Activated CD4-positive, CD25-positive, alpha-beta regulatory T cell treated with anti-CD3 and anti-CD28 coated beads, Interleukin-2, amount 50 U/mL, for 24 hours (primary cell): ENCODE measurements at regions not wholly inside any gene's neighbourhood (a gene's known extent, or its start where the extent isn't known, plus 50 kb on each side); places are given as distances from the start of the nearest gene placed in this dataset.

Experiments
- ATAC-seq, 2 donors: fragments of 150-1000 bp; cut with Tn5 transposase; one replicate each; pipeline ENCODE4 v1.10.0; 2021; ENCODE audit warnings: mild to moderate bottlenecking in 1 of 2, moderate library complexity in 1 of 2

DNA sequence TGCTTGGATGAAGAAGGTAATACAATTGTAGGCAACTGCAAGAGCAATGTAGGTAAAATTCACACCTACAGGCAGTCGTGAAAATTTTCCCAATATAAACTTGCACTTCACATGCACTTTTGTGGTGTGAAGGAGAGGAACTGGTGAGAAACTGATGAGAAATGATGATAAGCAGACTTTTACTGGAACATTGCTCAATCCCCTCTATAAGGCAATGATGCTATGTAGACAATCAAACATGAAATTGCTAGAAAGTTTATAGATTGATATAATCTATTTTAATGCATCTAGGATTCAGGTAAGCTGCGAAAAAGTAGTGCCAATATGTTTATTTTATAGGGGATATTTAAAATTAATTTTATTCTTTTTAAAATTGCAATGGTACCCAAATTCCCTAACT, 802.2 kb downstream of the KCNT2 start:
- ATAC-seq, result no peak

DNA sequence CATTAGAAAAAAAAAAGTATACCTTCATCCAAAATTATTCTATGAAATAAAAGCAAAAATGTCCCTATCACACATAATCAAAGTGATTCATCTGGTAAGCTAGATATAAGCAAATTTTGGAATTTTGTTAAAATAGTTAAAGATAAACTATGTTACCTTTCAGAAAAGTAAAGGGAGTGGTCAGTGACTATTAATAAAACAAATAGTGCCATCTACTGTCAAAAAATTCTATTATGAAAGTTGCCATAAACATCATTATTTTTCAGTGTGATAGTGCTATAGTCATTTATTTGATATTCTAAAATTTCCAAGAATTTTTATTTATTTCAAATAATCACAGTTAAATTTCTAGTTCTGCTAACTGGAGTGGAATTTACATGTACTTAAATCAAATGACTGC, 803.7 kb downstream of the KCNT2 start:
- ATAC-seq, result no peak

DNA sequence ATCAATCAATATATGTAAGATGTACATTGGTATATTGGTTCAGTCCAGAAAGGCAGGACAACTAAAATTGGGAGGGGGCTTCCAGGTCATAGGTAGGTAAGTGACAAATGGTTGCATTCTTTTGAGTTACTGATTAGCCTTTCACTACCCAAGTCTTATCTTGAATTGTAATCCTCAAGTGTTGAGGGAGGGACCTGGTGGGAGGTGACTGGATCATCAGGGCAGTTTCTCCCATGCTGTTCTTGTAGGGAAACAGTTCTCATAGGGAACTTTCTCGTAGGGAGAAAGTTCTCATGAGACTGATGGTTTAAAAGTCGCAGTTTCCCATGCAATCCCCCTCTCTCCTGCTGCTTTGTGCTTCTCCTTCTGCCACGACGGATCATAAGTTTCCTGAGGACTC, 809.2 kb downstream of the KCNT2 start:
- ATAC-seq, result no peak

DNA sequence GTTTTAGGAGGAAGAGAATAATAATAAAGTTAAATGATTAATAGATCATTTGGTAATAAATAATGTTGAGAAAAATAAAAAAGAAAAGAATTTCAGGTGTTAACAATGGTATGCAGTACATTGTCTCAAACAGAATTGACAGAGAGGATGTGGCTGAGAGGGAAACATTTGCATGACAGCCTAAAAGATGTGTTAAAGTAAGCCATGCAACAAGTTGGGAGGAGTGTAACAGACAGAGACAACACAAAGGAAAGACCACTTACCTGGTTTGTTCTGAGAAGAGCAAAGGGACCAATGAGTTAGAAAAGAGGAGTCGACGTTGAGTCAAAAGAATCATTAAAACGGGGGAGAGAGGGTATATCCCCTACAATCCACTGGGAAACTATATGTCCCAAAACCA, 814.0 kb downstream of the KCNT2 start:
- no peak for ATAC-seq

DNA sequence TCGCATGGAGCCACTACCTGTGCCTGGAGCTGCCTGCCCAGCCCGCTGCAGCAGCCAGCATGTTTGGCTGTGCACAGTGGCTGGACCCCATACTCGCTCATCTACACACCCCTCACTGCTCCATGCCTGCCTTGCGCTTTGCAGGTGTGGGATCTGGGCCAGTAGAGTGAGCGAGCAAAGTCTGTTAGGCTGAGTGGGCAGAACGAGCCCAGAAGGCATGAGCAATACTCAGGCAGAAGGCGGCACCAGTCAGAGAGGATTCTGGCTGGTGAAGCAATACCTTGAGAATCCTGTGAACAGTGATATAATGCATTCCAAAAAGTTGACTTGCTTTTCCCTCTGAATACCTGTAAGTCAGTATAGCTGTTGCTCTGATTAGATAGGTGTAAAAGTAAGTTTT, 816.4 kb downstream of the KCNT2 start:
- no peak for ATAC-seq

DNA sequence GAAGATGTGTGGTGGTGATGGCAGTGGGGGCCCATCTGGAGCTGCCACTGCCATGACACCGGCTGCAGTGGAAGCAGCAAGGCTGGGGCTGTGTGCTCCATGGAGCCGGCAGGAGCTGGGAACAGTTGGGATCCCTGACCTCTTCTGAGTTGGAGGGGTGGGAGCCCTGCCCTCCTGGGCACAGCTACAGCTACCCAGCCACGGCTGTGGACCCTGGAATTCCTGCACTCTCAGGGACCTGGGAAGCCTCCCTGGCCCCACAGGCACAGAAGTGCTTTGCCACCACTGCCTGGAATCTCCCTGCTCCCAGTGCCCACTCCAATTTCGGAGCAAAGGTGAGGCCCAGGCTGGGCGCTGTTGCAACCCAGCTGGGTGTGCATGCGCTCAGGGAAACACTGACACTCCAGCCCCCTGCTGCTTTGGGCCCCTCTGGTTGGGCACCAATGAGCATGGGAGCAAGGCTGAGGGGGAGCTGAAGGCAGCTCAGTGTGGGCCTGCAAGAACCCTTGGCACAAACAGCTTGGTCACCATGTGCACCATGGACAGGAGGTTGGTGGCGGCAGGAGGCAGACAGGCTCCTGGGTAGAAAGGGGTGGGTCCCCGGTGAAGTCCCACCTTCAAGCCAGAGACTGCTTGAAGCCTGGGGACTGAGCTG, 817.6 kb downstream of the KCNT2 start:
- no peak for ATAC-seq

DNA sequence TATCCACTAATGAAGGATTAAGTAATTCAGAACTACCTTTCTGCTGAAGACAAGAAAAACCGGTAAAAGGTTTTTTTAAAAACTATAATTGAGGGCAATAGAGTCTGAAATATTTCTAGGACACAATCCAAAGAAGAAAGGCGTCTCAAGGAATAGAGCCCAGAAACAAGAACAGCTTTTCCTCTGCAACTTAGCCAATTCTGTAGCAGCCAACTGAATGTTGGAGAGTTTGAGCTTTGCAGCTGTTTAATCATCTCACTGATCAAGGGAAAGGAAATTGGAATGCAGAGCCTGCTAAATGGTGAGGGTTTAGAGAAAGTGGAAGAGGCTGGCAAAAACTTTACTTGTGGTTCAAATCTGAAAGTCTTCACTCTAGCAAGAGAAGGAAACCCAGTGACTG, 818.9 kb downstream of the KCNT2 start:
- no peak for ATAC-seq

DNA sequence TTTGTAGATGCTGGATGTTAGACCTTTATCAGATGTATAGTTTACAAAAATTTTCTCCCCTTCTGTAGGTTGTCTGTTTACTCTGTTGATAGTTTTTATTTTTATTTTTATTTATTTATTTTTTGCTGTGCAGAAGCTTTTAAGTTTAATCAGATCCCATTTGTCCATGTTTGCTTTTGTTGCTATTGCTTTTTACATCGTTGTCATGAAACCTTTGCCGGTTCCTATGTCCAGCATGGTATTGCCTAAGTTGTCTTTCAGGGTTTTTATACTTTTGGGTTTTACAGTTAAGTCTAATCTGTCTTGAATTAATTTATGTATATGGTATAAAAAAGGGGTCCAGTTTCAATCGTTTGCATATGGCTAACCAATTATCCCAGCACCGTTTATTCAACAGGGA, 819.5 kb downstream of the KCNT2 start:
- no peak for ATAC-seq

DNA sequence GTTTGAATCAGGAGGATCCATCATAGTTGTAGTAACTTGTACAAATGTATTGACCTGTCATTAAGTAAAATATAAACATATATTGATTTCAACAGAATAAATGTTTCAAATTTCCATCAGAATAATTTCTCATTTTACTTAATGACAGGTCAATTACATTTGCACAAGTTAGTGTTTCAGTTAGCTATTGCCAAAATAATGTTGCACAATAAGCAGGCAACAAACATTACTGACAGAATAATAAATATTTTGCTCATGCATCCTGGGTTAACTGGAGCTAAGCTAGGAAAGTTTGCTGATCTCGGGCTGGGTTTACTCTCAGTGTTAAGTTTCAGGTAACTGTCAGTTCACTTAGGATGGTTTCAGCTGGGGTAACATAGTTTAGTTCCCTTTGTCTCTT, 822.4 kb downstream of the KCNT2 start:
- no peak for ATAC-seq

DNA sequence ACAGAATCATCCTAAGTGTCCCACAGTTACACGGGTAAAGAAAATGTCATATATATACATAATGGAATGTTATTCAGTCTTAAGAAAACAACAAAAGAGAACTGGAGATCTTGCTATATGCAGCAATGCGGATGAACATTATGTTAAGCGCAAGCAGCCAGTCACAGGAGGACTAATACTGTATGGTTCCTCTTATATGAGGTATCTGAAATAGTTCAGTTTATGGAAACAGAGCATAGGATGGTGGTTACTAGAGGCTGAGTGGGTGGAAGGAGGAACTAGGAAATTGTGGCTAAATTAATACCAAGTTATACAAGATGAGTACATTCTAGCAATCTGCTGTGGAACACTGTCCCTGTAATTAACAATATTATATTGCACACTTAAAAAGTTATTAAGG, 834.3 kb downstream of the KCNT2 start:
- no peak for ATAC-seq

DNA sequence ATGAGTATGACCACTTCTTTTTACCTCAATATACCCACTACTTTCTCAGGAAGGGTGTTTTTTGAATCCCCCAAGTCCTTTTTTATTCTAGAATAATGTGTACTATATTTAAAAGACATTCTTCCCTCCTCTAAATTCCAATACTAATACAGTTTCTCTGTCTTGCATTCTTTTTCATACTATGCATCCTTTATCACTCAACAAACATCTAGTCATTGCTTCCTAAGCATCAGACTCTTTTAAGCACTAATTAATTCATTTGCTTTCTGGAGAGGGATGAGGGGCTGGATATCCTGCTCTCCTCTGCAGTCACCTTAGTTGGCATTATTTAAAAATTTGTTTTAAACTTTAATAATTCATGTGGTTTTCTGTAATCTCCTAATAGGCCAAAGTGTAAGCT, 838.8 kb downstream of the KCNT2 start:
- no peak for ATAC-seq

DNA sequence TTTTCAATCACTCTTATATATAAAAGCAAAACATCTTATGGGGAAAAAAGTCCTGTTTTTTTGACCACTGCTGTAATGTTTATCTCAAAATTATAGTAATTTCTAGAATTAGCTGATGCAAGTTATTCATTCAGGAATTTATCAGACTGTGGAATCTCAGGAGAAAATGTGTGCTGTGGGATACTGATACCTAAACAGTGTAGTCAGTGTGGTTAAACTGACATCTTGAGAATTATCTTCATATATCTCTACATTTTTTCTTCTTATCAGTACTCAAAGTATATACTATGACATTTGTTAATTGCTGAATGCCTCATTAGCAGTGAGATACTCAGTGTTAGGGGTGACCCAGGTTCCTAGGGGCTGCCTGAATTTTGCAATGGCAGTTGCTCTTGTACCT, 839.3 kb downstream of the KCNT2 start:
- ATAC-seq, result no peak

DNA sequence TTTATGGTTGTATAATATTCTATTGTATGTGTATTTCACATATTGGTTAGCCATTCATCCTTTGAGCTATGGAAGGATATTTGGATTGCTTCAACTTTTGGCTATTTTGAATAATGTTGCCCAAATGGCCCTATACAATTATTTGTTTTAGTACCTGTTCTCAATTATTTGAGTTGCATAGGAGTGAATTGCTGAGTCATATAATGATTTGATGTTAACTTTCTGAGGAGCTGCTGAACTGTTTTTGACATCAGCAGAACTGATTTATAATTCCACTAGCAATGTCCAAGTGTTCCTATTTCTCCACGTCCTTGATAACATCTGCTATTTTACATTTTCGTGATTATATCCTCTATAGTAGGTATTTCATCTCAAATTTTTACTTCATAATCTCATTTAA, 839.9 kb downstream of the KCNT2 start:
- ATAC-seq, result no peak

DNA sequence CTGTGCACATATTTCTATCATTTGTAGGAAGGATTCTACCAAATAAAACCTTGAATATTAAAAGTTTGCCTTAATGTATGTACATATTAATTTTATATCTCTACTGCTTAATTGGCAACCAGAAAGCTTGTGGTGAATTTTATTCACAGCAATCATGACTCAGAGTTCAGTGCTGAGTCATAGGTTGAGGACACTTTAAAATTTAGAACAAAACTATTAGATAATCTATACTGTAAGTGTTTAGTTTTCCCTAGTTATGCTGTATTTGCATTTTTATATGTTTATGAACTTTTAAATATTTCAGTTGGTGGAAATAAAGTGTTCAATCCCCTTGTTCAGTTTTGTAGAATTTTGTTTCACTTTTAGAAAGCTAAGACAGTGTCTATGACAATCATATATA, 841.5 kb downstream of the KCNT2 start:
- ATAC-seq, result no peak

DNA sequence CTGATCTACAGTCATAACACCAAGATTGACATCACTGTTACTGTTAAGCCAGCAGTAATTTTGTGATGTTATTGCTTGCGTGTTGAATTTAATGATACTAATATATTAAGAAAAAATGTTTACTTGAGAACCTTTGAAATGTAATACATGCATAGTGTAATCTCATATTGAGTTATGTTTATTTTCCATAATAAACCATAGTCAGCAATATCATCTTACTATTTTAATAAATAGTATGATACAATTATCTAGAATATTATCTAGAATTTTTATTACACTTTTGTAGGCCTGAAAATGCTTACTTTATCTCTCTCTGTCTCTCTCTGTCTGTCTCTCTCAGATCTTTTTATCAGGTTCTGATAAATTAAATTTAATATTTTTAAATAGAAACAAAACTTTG, 843.1 kb downstream of the KCNT2 start:
- no peak for ATAC-seq

DNA sequence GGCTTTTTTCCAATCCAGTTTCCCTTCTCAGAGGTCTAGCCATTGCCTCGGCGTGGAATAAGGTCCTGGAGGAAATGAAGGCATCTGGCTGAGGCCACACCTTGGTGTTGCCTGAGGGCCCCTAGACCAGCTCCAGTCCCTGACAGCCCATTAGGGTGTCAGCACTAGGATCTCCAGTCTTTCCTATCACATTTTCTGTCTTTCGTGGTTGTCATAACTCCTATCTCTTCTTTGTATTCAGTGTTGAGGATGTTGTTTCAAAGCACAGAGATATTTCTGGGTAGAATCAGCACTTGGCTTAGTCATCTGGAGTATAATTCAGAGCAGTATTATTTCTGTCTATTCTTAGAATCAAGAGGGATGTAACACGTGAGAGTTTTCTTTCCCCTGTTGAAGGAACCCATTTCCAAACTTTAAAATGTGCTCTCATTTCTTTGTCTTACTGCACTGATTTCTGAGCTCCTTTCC, 844.3 kb downstream of the KCNT2 start:
- ATAC-seq, result no peak

DNA sequence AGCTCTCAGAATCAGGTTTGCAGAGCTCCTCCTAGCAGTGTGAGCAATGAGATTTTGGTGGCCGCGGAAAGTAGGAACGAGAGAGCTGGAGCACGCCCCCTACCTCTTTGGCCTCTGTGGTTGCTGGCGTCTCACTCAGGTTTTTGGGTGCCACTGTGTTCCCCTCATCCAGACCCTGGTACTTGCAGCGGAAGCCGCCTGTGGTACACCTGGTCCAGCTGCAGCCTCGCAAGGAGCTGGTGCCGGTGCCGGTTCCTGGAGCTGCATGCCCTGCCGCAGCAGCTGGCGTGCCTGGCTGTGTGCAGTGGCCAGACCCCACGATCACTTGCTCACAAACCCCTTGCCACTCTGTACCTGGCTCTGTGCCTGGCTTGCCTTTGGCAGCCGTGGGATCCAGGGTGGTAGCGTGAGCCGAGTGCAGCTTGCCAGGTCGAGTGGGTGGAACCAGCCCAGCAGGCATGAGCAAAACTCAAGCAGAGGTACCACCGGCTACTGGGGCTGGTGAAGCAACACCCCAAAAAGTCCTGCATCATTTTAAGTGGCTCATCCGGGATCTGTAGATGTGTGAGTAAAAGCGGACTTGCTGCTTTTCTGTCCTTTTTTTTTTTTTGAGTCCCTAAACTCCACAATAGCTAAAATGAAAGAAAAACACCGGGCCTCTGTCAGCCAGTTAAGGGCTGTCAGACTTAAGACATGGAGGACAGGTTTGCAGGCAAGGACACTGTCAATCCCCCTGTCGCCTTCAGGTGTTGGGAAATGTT, 844.9 kb downstream of the KCNT2 start:
- no peak for ATAC-seq

DNA sequence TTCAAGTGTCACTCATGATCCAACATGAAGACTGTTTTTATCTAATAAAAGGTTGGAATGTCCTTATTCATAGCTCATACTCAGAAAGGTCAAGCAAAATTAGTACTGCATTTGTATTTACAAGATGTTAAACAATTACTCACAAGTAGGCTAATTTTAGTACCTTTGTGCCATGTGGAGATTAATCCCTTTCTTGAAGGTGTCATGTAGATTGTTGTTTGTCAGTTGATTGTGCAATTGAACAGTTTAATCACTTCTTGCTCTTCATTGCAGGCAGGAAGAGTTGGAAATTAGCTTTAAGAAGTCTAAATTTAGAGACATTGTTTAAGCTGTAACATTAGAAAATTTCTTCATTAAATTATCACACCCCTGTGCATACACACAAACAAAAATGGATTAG, 847.1 kb downstream of the KCNT2 start:
- ATAC-seq, result no peak

DNA sequence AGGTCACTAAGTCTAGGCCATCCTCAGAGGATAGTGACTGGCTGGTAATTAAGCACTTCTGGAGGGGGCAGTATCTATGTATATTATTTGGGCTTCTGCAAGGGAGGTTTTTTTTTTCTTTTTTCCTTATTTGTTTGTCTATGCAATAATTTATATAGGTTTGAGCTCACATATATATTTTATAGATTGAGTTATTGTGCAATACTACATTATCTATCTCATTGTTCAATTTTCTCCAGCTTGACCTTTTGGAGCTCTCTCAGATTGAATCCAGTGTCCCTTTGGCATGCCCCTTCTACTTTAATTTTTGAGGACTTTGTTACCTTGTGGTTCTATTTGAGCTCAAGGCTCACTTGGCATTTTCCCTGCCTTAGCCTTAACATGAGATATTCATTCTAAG, 852.1 kb downstream of the KCNT2 start:
- ATAC-seq, result no peak

DNA sequence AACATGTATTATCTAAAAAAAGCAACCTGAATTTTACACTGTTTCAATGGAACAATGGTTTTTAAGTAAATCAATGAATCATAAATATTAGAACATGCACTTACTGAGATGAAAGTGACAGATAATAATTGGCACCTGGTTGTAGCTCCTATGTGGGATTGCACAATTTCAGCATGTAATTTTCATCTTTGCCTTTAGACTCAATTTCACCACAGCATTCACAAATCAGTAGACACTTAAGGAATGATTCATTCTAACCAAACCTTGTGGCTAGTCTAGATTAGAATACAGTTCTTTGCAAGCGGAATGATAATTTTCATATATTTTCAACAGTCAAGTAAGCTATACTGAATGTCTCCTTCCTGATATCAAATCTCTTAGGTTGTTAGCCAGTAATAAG, 853.4 kb downstream of the KCNT2 start:
- ATAC-seq, result no peak

DNA sequence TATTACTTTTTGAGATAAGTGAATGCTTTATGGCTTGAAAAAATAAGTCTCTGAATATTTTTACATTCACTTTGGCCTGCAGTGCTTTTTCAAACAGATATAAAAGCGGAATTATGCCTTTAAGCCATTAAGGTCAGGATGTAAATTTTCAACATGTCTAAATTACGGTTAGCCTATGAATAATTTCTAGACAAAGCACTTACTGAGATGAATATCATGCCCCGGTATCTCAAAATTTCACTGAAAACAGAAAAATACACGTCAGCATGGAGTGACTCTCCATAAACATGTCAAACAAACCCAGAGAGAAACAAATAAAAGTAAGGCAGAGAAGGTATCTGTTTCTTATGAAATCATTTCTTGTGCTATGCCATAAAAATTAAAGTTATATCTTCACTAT, 853.9 kb downstream of the KCNT2 start:
- no peak for ATAC-seq

DNA sequence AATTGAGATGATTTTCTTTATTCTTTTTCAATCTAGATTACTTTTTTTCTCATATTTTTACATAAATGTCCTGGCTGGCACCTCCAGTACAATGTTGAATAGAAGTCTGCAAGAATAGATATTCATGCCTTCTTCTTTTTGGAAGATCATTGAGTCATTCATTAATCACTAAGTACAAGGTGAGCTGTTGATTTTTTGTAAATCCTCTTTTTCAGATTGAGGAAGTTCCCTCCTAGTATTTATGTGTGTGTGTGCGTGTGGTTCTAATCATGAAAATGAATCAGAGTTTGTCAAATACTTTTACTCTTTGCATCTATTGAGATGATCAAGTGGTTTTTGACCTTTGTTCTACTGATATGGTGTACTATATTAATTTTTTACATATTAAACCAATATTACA, 859.3 kb downstream of the KCNT2 start:
- no peak for ATAC-seq

DNA sequence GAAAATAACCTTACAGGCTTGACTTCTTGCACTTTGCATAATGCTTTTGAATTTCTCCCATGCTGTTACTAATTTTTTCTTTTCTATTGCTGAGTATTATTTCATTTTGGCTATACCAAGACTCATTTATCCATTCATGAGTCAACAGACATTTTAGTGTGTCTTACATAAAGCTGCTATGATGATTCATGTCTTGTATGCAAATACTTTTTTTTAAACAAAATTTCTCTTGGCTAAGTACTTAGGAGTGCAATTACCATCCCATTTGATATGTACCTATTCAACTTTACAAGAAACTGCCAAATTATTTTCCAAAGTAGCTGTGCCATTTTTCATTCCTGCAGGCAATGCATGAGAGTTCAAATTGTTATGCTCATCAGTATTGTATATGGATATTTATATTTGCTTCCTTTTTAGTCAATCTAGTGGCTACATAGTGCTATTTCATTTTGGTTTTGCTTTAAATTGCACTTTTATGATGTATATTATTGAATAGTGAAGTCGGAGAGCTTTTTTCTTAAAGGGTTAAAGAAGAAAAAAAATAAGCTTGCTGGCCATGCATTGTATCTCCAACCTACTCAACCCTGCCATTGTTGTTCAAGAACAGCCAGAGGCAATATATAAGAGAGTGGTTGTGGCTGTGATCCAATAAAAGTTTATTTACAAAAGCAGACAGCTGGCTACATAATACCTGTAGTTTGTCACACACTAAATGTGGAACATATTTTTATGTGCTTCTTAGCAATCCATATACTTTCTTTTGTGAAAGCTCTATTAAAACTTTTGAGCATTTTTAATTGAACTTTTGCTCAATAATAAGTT, 862.8 kb downstream of the KCNT2 start:
- ATAC-seq, result no peak

DNA sequence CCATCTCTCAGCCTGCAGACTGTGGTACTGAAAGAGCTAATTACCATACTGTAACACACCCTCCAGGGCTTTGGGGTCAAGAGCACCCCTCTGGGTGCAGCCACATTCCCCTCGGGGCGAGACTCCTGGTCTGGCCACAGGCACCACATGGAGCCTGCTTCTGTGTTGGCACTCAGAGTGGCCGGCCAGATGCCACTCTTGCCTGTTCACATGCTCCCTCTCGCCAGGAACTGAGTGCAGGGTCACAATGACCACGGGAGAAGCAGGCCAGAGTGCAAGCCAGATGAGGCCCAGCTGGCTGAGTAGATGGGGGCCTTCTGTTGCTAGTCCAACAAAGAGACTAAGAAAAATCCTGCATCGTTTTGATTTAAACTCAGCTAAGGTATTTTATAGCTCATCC, 864.0 kb downstream of the KCNT2 start:
- ATAC-seq, result peak in 1 of 2 donors; percentile 17
